Thoracic aorta (tissue), 2 donors: ENCODE measurements at regions not wholly inside any gene's neighbourhood (a gene's known extent, or its start where the extent isn't known, plus 50 kb on each side); places are given as distances from the start of the nearest gene placed in this dataset.

Experiments used
- ATAC-seq: fragments of 150-250 bp; one replicate; pipeline ENCODE4 v1.8.0; 2017; ENCODE audit warnings: low read depth; ENCODE audit not compliant: insufficient number of reproducible peaks, low FRiP score
- DNase-seq: peaks from one replicate; pipeline ENCODE4 v3.0.0-alpha.2; 2020; ENCODE audit warnings: low spot score
- H3K27ac ChIP-seq, 2 donors: fragments of 200-600 bp; sonication (generic); 1 replicate in 1 of 2; 2 replicates in 1 of 2; pipeline ENCODE4 v1.5.1; 2016; ENCODE audit warnings: mild to moderate bottlenecking in 2 of 2, moderate library complexity in 2 of 2
- H3K27me3 ChIP-seq: fragments of 200-600 bp; sonication (generic); replicated peaks from 2 replicates; pipeline ENCODE4 v1.6.0; 2016; ENCODE audit warnings: mild to moderate bottlenecking; ENCODE audit not compliant: insufficient read depth
- H3K36me3 ChIP-seq: fragments of 200-600 bp; sonication (generic); one replicate; pipeline ENCODE4 v1.5.1; 2016
- H3K4me1 ChIP-seq, 2 donors: fragments of 200-600 bp; sonication (generic); 1 replicate in 1 of 2; 2 replicates in 1 of 2; pipeline versions ENCODE4 v1.5.1 to v1.6.0; 2016; ENCODE audit warnings: low read depth in 2 of 2, mild to moderate bottlenecking in 1 of 2; ENCODE audit not compliant: control insufficient read depth in 1 of 2
- H3K4me3 ChIP-seq: fragments of 200-600 bp; sonication (generic); 2 replicates; pipeline ENCODE4 v1.5.1; 2016; ENCODE audit warnings: mild to moderate bottlenecking
- H3K9me3 ChIP-seq: fragments of 200-600 bp; sonication (generic); 2 replicates; pipeline ENCODE4 v1.5.1; 2016
- CTCF ChIP-seq: fragments of 200-600 bp; sonication (generic); IDR thresholded peaks from one replicate; pipeline ENCODE4 v1.5.1; 2019; ENCODE audit warnings: antibody characterized with exemption

GRCh38 chr7:20275637-20276036, 55.1 kb upstream of the ITGB8 start:
- Histone ChIP-seq H3K4me3 (no peak overlapping the region), H3K36me3 (no peaks in the 10 kb centered on the region), H3K4me1 (peaks cover 0 to under 1% of the 10 kb centered on the region in 2 donors), H3K9me3 (no peaks in the 10 kb centered on the region), H3K27ac (no peak overlapping the region), H3K27me3 (no peaks in the 10 kb centered on the region)
- TF ChIP-seq CTCF, result no peak
- no peak for DNase-seq
- no peak for ATAC-seq

GRCh38 chr7:20276705-20277472, 53.8 kb upstream of the ITGB8 start:
- H3K4me3 ChIP-seq, result no peak overlapping the region
- ATAC-seq, result no peak
- TF ChIP-seq CTCF, result no peak
- DNase-seq, result no peak
- H3K27me3 ChIP-seq, result no peaks in the 10 kb centered on the region
- H3K4me1 ChIP-seq, result no peaks in the 10 kb centered on the region
- H3K36me3 ChIP-seq, result no peaks in the 10 kb centered on the region
- H3K9me3 ChIP-seq, result no peaks in the 10 kb centered on the region
- no peak overlapping the region for H3K27ac ChIP-seq

GRCh38 chr7:20279979-20280378, 50.7 kb upstream of the ITGB8 start:
- Histone ChIP-seq H3K9me3 (no peaks in the 10 kb centered on the region), H3K4me1 (no peaks in the 10 kb centered on the region), H3K27ac (no peak overlapping the region), H3K27me3 (no peaks in the 10 kb centered on the region), H3K4me3 (no peak overlapping the region), H3K36me3 (no peaks in the 10 kb centered on the region)
- ATAC-seq (no peak), DNase-seq (no peak)
- TF ChIP-seq CTCF, result no peak

- Histone ChIP-seq H3K36me3 (no peaks in the 10 kb centered on the region), H3K4me1 (no peaks in the 10 kb centered on the region), H3K27me3 (no peaks in the 10 kb centered on the region), H3K27ac (no peak overlapping the region), H3K4me3 (no peak overlapping the region), H3K9me3 (no peaks in the 10 kb centered on the region)
- ATAC-seq (no peak), DNase-seq (no peak)
- TF ChIP-seq CTCF, result no peak
Measured at GRCh38 chr7:20280475-20281351, 50.0 kb upstream of the ITGB8 start.
